ENCODE measurements at regions not wholly inside any gene's neighbourhood (a gene's known extent, or its start where the extent isn't known, plus 50 kb on each side); places are given as distances from the start of the nearest gene placed in this dataset.

GRCh38 chr6:106908386-106908840 lies 66.1 kb downstream of the CD24 start:
- Mint-ChIP-seq H3K4me1 (peaks cover 35 to 50% of the 10 kb centered on the region in 2 experiments), H3K4me3 (no peak overlapping the region), H3K36me3 (ENCODE audit: insufficient read depth in 1 of 3, low read depth in 3 of 3) (peaks cover 4 to 36% (median 24%) of the 10 kb centered on the region in 3 experiments), H3K9me3 (peaks cover 28 to 31% of the 10 kb centered on the region in 2 experiments), H3K27me3 (ENCODE audit: low read depth) (no peaks in the 10 kb centered on the region), H3K27ac (no peak overlapping the region; a peak in 1 of 7 replicates)
- Histone ChIP-seq H2BK15ac (ENCODE audit: low read depth, low read length) (no peak overlapping the region), H3K9me3 (ENCODE audit: control insufficient read depth, low read depth, low read length) (peaks cover 3% of the 10 kb centered on the region), H3K18ac (ENCODE audit: insufficient read length, low read depth, low read length) (no peak overlapping the region), H2AK5ac (ENCODE audit: insufficient read length, low read length) (no peak overlapping the region), H3K9ac (ENCODE audit: extremely low read depth, insufficient read length, low read length) (no peak overlapping the region), H3K4me1 (ENCODE audit: insufficient read depth, low read length) (no peaks in the 10 kb centered on the region), H3K4me2 (ENCODE audit: insufficient read depth, insufficient read length, low read length) (no peak overlapping the region), H3K23ac (ENCODE audit: insufficient read length, low read depth, low read length) (no peak overlapping the region), H3K56ac (ENCODE audit: insufficient read length, low read depth, low read length) (no peak overlapping the region), H3K79me2 (ENCODE audit: insufficient read depth, low read length) (no peaks in the 10 kb centered on the region), H2BK12ac (ENCODE audit: insufficient read length, low read depth, low read length) (no peak overlapping the region), H4K20me1 (ENCODE audit: control insufficient read depth, insufficient read depth, insufficient read length) (no peaks in the 10 kb centered on the region), H4K91ac (ENCODE audit: insufficient read length, low read depth, low read length) (no peak overlapping the region), H4K8ac (replicated peaks; ENCODE audit: insufficient read length, low read depth, low read length) (no peak overlapping the region), H2BK120ac (ENCODE audit: low read depth, low read length, poor library complexity, severe bottlenecking) (no peak overlapping the region), H2BK5ac (ENCODE audit: insufficient read length, low read length) (no peak overlapping the region), H3K27ac (ENCODE audit: insufficient read length, low read depth, low read length) (no peak overlapping the region), H4K5ac (ENCODE audit: insufficient read length, low read depth, low read length) (no peak overlapping the region), H3T11ph (ENCODE audit: low read length) (no peak overlapping the region), H3K79me1 (ENCODE audit: insufficient read depth, low read depth, low read length, poor library complexity, severe bottlenecking) (no peaks in the 10 kb centered on the region), H3K14ac (ENCODE audit: insufficient read depth, low read length) (no peak overlapping the region), H2BK20ac (ENCODE audit: low read depth, low read length, poor library complexity, severe bottlenecking) (no peak overlapping the region), H3K4ac (ENCODE audit: low read depth, low read length) (no peak overlapping the region), H3K27me3 (ENCODE audit: insufficient read depth, low read length) (no peaks in the 10 kb centered on the region), H3K23me2 (ENCODE audit: insufficient read length, low read depth, low read length, poor library complexity, severe bottlenecking) (no peaks in the 10 kb centered on the region), H2AFZ (ENCODE audit: low read length) (no peak overlapping the region)
- no CpG with 5 or more reads among the region's 3 CpGs for whole genome bisulfite sequencing (ENCODE audit: extremely low coverage, insufficient read length, low lambda C conversion rate)
- no peak for DNase-seq
- TF ChIP-seq CTCF (conservative IDR thresholded peaks at IDR 0.05), result no peak

Data from H9 (cell line).